DOHH2 (cell line): ENCODE measurements at regions not wholly inside any gene's neighbourhood (a gene's known extent, or its start where the extent isn't known, plus 50 kb on each side); places are given as distances from the start of the nearest gene placed in this dataset.

Source experiments
- CTCF ChIP-seq: fragments of 200-600 bp; sonication (generic); IDR thresholded peaks from one replicate; pipeline ENCODE4 v1.5.1; 2014; ENCODE audit warnings: antibody characterized with exemption, mild to moderate bottlenecking, low read depth, low read length; ENCODE audit not compliant: poor library complexity, severe bottlenecking
- EZH2phosphoT487 ChIP-seq: fragments of 200-600 bp; sonication (generic); IDR thresholded peaks from 2 replicates; pipeline ENCODE4 v1.6.1; 2017; ENCODE audit warnings: borderline replicate concordance, mild to moderate bottlenecking, antibody characterized with exemption, low read length, moderate library complexity, mixed read lengths

GRCh38 chr22:23398701-23399366 lies 181.3 kb downstream of the IGLL1 start:
- TF ChIP-seq CTCF (no peak), EZH2phosphoT487 (no peak)
